CD4-positive, alpha-beta T cell treated with Interleukin-1 beta for 1 hour (primary cell): ENCODE measurements at regions not wholly inside any gene's neighbourhood (a gene's known extent, or its start where the extent isn't known, plus 50 kb on each side); places are given as distances from the start of the nearest gene placed in this dataset.

Source experiments
- DNase-seq, 2 donors: peaks; one replicate each; pipeline ENCODE4 v3.0.0-alpha.2; 2020 to 2022

DNA sequence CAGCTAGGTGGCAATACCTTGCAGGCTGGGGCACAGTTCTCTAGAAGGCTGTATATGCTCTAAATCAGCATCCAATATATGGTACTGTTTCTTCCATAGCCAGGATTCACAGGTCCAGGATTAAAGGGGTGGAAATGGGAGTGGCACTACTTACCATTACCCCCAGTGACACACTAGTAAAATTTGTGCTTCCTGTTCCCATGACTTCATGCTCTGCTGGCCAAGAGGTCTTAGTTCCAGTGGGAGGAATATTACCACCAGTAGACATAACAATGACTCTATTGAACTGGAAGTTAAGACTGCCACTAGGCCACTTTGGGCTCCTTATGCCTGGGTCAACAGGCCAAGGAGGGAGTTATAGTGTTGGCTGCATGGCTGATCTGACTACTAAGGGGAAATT is 174.3 kb upstream of the TNFAIP3 start:
- DNase-seq, result no peak

- DNase-seq, result no peak
Observed at GRCh38 chr6:137693711-137694110, 173.3 kb upstream of the TNFAIP3 start.

- DNase-seq, result no peak
Observed at GRCh38 chr6:137696765-137697164, 170.3 kb upstream of the TNFAIP3 start.

DNA sequence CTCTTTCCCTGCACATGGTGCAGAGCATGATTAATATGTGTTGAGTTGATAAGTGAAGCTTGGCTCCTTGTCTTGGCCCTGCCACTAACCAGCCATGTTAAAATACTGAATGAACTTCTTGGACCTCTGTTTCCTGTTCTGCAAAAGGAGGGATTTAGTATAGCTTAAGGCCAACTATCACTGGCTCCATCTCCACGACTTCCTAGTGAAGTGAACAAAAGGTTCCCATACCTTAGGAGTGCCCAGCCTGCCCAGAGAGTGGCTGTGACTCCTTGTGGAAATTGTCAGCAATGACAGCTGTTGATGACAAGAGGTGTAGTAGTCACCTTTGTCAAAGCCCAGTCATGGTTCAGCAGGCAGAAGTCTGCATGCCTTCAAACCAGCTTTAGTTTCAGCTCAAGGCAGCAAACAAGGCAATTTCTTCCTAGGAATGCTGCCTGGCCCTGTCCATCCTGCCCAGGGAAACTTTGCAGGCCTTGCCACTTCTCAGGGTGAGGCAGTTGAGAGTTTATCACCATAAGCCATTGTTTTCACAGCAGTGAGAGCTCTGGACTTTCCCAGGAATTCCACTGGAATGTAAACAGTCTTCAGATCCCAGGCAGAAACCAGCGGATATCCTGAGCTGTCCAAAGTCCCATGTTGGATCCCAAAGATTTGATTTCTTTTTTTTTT is 169.7 kb upstream of the TNFAIP3 start:
- DNase-seq, result no peak

GRCh38 chr6:137698636-137699030 is 168.4 kb upstream of the TNFAIP3 start:
- DNase-seq, result peak in 1 of 2 donors; percentile 42

DNA sequence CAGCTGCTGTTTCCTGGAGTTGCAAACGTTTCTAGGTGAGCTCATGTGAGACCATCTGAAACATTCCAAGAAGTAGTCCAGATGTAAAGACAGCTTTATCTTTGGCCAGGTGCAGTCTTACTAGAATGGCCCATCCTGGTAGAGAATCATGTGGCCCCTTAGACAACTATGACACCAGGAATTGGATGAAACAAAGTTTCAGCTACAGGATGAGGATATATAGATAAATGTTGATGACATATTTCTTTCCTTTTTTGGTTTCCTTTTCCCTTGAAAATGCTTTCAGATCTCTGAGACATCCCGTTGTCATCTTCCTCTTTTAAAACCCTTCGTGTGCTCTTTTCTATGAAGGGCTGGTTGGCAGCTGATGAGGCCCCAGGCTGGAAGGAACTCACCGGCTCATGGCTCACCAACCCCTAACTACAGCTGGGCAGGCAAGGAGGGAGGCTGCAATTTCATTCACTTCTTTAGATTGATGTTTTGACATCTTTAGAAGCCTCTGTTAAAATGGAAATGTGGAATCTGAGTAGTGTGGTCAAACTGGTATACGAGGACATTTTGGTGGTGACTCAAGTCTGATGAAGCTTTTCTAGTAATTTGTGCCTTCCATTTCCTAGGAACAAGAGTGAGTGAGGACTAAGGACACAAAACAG is 167.9 kb upstream of the TNFAIP3 start:
- peak in 1 of 2 donors; percentile 25 for DNase-seq

DNA sequence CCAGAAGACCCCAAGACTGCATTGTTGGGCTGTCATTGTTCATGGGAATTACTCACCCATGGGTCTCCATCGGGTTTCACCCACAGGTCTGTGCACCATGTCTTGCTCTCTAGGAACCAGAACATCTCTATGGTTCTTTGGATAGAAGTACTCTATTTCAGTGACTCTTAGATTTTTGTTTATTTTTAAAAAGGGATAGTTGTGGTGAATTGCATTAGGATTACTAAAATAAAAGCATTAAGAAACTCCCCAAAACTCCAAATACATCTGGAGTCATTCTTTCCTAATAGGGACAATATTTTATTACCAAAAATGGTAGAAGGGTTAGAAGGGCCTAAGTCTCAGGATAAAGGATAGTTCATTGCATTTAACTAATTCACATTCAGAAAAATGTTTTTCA is 166.9 kb upstream of the TNFAIP3 start:
- DNase-seq, result no peak

DNA sequence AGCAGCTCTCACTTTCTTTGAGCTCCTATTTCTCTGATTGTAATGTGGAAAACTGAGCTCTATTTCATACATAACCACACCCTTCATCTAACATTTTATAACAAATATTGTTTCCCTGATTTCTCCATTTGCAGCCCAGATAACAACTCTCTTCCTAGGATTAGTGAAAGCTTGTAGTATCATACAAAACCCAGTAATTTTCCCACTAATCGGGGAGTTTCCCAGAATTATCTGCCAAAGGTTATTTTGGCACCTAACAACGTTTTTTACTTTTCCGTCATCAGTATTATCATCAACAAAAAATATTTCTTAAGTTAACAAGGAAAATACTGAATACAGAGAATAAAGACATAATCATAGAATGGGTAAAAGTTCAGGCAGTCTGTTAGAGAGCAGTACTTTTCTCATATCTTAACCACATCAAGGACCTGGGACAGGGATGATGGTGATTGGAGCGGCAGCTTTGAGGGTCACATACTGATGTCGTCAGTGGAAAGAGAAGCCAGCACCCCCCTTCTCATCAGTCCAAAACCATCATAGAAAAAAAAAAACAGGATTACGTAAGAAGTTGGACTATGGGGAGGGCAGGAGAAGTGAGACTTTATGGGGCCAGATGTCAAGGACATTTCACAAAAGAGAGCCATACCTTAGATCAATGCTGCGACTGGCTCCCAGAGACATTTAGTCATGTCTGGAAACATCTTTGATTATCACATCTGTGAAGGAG is 166.1 kb upstream of the TNFAIP3 start:
- DNase-seq, result no peak

GRCh38 chr6:137701942-137702341 is 165.1 kb upstream of the TNFAIP3 start:
- DNase-seq, result no peak

- DNase-seq, result no peak
Observed at GRCh38 chr6:137702791-137703424, 164.2 kb upstream of the TNFAIP3 start.

GRCh38 chr6:137704802-137705159 is 162.3 kb upstream of the TNFAIP3 start:
- DNase-seq, result no peak

- DNase-seq, result peak; percentile 68 to 79
Observed at GRCh38 chr6:137705160-137706082, 161.6 kb upstream of the TNFAIP3 start.

DNA sequence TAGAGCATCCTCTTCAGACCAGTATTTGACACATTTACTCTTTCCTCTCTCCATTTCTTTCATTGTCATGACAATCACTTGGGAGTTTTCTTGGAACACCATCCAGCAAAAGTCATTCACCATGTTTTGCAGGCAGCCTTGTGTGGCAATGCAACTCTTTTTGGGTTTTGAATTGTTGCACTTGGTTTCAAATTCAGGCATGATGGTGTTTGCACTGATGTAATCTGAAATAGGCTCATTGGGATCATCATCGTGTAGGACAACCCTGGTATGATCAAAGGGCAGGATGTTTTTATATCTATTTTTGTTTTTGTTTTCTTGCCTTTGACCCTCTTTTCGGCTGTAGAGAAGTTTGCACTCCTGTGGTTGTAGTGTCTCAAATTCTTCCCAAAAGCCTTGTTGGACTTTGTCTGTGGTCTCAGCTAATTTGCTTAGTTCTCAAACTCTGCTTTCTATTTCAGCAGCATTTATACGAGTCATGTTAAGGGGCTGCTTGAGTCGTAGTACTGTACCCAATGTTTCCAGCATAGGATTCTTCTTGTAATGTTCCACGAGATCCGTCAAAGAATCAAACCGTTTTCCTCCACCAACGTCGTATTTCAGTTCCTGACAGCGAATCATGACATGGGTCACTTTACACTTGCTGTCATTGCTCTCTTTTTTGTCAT is 160.8 kb upstream of the TNFAIP3 start:
- no peak for DNase-seq

- no peak for DNase-seq
Observed at GRCh38 chr6:137707038-137707589, 159.9 kb upstream of the TNFAIP3 start.

- DNase-seq, result peak; percentile 94
Observed at GRCh38 chr6:137707590-137708360, 159.3 kb upstream of the TNFAIP3 start.

DNA sequence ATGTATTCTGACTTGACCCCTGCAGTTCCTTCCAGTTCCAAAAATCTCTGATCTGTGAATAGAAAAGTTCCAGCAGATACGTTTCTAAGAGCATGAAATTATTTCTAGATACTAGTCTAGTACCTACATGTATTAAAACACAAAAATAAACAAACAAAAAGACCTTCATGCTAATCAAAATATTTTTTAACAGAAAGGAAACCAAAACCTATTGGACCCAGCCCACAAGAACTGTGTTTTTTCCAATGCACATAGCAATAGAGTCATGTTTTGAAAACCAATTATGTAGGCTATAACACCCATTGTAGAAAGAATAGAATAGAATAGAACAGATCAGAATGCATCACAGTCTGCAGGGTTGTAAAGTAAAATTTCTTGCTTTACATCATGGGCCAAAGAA is 158.6 kb upstream of the TNFAIP3 start:
- peak in 1 of 2 donors; percentile 54 for DNase-seq

GRCh38 chr6:137709424-137710236 is 157.4 kb upstream of the TNFAIP3 start:
- peak; percentile 11 to 28 for DNase-seq

DNA sequence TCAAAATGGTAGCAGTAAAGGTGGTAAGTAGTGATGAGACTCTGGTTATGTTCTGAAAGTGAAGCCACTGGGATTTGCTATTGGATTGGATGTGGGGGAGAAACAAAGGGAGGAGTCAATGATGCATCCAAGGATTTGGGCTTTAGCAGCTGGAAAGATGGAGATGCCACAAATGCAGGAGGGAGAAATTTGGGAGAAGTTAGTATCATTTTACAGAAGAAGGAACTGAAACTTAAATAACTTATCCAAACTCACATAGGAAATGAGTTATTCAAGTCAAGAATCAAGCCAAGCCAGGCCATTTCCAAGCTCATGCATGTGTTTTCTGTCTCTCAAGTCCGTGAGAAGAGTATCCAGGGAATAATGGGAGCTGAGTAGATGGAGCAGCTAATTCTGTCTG is 155.1 kb upstream of the TNFAIP3 start:
- DNase-seq, result no peak

DNA sequence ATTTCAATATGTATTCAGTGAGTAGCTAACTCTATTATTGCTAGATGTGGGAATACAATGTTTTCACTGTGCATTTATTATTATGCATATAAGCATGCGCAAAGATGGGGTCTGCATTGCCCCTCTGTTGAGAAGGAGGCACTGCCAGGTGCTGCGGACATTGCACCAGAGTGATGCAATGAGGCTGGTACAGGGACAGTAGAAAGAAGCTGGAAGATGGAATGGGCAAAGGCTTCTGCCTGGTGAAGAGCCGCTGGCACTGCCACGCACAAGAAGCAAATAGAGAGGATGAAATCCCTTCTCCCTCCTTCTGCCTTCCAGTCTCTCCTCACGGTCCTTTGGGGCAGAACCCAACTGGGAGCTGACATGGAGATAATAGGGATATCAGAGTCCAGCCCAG is 154.5 kb upstream of the TNFAIP3 start:
- no peak for DNase-seq

DNA sequence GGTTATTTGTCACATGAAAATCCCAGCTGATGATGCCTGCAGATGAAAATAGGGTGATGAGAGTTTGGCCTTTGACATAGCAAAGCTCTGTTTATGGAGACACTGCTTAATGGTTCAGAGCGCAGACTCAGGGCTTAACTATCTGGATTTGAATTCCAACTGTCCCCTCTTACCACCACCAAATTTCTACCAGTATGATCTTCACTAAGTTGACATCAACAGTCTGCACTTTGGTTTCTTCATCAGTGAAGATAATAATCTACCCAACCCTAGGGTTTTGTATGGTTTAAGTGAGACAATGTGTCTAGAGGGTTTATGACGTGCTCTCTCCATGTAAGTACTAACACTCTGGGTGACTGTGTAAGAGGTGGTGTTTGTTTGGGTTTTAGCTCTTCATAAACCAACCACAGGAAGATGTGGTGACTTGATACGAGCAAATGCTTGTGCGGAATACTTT is 151.4 kb upstream of the TNFAIP3 start:
- DNase-seq, result peak; percentile 55 to 88
